Uterus (tissue), 3 donors: ENCODE measurements at regions not wholly inside any gene's neighbourhood (a gene's known extent, or its start where the extent isn't known, plus 50 kb on each side); places are given as distances from the start of the nearest gene placed in this dataset.
"Not testable (repeated sequence)": the region's sequence is repeated elsewhere in the genome, so short reads cannot be mapped to it uniquely, and the experiment has no call there.

Experiments used
- DNase-seq, 2 donors: peaks; one replicate each; pipeline ENCODE4 v3.0.0-alpha.2; 2019 to 2020
- H3K27ac ChIP-seq, 2 donors: fragments of 200-600 bp; sonication (generic); 1 replicate in 1 of 2; 2 replicates in 1 of 2; pipeline ENCODE4 v1.5.1; 2016 to 2018
- H3K27me3 ChIP-seq, 2 donors: fragments of 200-600 bp; sonication (generic); one replicate each; pipeline ENCODE4 v1.5.1; 2018 to 2019; ENCODE audit warnings: control low read depth in 1 of 2
- H3K36me3 ChIP-seq, 2 donors: fragments of 200-600 bp; sonication (generic); one replicate each; pipeline ENCODE4 v1.5.1; 2019; ENCODE audit warnings: control low read depth in 1 of 2
- H3K4me1 ChIP-seq, 2 donors: fragments of 200-600 bp; sonication (generic); one replicate each; pipeline ENCODE4 v1.5.1; 2018 to 2019; ENCODE audit warnings: control low read depth in 1 of 2
- H3K4me3 ChIP-seq, 2 donors: fragments of 200-600 bp; sonication (generic); 1 replicate in 1 of 2; 2 replicates in 1 of 2; pipeline ENCODE4 v1.5.1; 2018 to 2019; ENCODE audit warnings: mild to moderate bottlenecking in 1 of 2
- H3K9me3 ChIP-seq, 2 donors: fragments of 200-600 bp; sonication (generic); one replicate each; pipeline ENCODE4 v1.5.1; 2019; ENCODE audit warnings: control low read depth in 1 of 2
- POLR2A ChIP-seq, 2 donors: fragments of 450-650 bp; IDR thresholded peaks; one replicate each; pipeline ENCODE4 v1.6.1; 2016; ENCODE audit warnings: antibody characterized with exemption in 2 of 2, mild to moderate bottlenecking in 1 of 2, moderate library complexity in 1 of 2
- intact Hi-C: fragments of 100-400 bp; cut with DNase I; formaldehyde crosslinking; loops from one replicate; pipeline ENCODE4 v1.15.1; 2023; ENCODE audit warnings: low total_unique reads
- TF ChIP-seq, protein P1 (sequence below), 4 experiments: fragments of 200-600 bp in 2 of 4; fragments of 450-650 bp in 2 of 4; sonication (generic) in 2 of 4; IDR thresholded peaks; one replicate each; pipeline ENCODE4 v1.5.1; 2016 to 2019; ENCODE audit warnings: antibody characterized with exemption in 4 of 4, mild to moderate bottlenecking in 2 of 4, moderate library complexity in 1 of 4
- donor health status: DM: yes; HTN: yes; CAD: no.

DNA sequence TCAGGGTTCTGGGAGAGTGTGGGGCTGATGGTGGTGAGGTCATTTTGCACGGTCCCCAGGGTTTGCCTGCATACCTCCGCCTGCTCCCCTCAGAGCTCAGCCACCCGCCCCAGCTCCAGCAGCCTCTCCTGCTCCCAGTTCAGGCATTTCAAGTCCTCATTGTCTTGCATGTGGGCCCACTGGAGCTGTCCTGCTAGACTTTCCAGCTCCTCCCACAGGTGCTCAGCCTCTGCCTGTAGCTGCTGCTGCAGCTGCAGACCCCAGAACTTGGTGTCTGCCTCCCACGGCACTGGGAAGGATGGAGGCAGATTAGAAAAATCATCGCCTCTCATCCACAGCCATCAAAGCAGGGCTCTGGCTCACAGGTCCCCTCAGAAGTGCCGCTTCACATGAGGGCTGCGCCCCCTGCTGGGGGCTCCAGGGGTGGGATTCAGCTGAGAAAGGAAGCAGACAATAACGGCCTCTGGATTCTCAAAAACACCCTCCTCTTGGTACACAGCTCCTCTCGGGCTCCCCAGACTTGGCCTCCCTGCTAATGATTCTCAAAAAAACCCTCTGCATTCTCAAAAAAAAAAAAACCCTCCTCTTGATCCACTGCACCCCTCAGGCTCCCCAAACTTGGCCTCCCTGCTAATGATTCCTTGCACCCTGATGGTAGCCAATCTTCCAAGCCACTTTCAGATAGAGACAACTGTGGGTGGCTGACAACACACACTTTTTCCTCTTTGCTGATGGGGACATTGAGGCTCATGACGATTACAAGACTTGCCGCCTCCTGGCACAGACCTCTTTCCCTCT is 89.3 kb upstream of the C2CD4B start:
- intact Hi-C loops: no loop called here
- DNase-seq: peak; percentile 40 to 54
- TF ChIP-seq, protein P1, sequence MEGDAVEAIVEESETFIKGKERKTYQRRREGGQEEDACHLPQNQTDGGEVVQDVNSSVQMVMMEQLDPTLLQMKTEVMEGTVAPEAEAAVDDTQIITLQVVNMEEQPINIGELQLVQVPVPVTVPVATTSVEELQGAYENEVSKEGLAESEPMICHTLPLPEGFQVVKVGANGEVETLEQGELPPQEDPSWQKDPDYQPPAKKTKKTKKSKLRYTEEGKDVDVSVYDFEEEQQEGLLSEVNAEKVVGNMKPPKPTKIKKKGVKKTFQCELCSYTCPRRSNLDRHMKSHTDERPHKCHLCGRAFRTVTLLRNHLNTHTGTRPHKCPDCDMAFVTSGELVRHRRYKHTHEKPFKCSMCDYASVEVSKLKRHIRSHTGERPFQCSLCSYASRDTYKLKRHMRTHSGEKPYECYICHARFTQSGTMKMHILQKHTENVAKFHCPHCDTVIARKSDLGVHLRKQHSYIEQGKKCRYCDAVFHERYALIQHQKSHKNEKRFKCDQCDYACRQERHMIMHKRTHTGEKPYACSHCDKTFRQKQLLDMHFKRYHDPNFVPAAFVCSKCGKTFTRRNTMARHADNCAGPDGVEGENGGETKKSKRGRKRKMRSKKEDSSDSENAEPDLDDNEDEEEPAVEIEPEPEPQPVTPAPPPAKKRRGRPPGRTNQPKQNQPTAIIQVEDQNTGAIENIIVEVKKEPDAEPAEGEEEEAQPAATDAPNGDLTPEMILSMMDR (IDR thresholded peaks at IDR 0.05): peak; percentile 46 to 54 (median 52)
- TF ChIP-seq POLR2A (IDR thresholded peaks at IDR 0.05): no peak

DNA sequence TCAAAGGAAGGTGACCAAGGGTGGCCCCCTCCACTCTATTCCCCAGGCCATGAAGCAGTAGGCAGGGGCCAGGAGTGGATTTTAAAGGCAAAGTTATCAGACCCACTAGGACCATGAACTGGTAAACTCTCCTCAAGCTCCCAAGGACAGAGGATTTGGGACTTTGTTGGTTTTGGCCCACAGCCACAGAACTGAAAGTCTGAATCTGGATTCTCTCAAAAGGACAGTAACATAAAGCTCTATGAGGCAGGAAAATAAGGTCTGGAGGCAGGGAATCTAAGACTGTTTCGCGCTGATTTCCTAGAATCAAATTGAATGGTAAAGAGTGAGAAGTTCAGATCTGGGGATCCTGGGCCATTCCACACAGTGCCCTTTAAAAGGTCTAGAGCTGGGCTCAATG is 91.3 kb upstream of the C2CD4B start:
- H3K9me3 ChIP-seq, H3K4me1 ChIP-seq, H3K27me3 ChIP-seq, intact Hi-C loops, DNase-seq, H3K27ac ChIP-seq, H3K4me3 ChIP-seq, H3K36me3 ChIP-seq: not testable (repeated sequence)

More for the DNA sequence above, 89.3 kb upstream of the C2CD4B start:
- no peaks in the 10 kb centered on the region for H3K27me3 ChIP-seq
- no peak overlapping the region for H3K4me3 ChIP-seq
- H3K9me3 ChIP-seq: no peaks in the 10 kb centered on the region
- no peaks in the 10 kb centered on the region for H3K36me3 ChIP-seq
- no peak overlapping the region for H3K27ac ChIP-seq
- no peaks in the 10 kb centered on the region for H3K4me1 ChIP-seq

DNA sequence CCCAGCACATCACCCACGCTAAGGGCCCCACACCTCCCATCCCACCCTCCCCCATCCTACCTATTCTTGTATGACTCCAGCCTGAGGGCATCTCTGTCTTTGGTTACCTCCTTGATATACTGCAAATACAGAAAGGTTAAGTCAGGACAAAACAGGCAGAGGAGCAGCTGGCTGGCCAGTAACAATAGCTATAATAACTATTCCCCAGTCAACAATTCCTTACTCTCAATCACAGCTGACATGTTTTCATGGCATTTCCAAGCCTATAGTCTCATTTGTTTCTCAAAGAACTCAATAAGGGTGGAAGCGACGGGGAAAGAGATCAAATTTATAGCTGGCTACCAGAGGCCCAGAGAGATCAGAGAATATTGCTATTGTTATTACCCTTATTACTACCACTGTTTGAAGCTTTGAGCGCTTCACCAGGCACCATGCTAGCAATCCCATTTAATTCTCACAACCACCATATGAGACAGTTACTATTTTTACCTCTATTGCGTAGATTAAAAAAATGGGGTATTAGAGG is 93.0 kb upstream of the C2CD4B start:
- intact Hi-C loops: no loop called here
- Histone ChIP-seq H3K27me3 (no peaks in the 10 kb centered on the region), H3K4me1 (no peaks in the 10 kb centered on the region), H3K9me3 (peaks cover 0 to 1% of the 10 kb centered on the region in 2 donors), H3K4me3 (no peak overlapping the region), H3K36me3 (no peaks in the 10 kb centered on the region), H3K27ac (no peak overlapping the region)
- TF ChIP-seq, protein P1 (IDR thresholded peaks at IDR 0.05): no peak
- TF ChIP-seq POLR2A (IDR thresholded peaks at IDR 0.05): no peak
- DNase-seq: no peak

DNA sequence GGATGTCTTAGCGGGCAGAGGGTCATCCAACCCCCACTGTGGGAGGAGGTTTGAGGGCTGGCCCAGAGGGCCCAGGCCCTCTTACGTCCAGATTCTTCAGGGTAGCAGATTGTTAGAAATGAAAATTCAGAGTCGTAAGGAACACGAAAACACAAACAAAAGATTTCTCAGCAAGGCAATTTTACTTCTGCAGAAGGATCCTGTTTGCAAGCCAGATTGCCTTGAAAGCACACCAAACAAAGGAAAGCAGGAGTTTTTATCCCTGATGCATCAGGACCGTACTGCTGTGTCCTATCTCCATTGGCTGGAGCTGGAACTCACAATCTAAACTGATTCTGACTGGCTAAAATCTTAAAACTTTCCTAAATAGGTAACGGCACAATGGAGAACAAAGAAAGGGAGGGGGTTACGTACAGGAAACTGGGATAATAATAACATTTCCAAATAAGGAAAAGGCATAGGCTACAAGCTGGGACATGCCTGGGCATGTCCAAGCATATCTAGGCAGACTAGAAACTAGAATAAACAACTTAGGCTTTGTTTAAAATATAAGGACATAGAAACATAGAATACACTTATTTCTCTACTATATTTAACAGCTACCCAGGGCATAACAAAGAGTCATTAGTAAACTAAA is 97.3 kb upstream of the C2CD4B start:
- H3K36me3 ChIP-seq: no peaks in the 10 kb centered on the region
- H3K27ac ChIP-seq: no peak overlapping the region
- TF ChIP-seq POLR2A (IDR thresholded peaks at IDR 0.05): no peak
- TF ChIP-seq, protein P1 (IDR thresholded peaks at IDR 0.05): no peak
- no peaks in the 10 kb centered on the region for H3K4me1 ChIP-seq
- DNase-seq: no peak
- no peak overlapping the region for H3K4me3 ChIP-seq
- intact Hi-C loops: no loop called here
- H3K27me3 ChIP-seq: no peaks in the 10 kb centered on the region
- peaks cover 0 to 6% of the 10 kb centered on the region in 2 donors for H3K9me3 ChIP-seq

DNA sequence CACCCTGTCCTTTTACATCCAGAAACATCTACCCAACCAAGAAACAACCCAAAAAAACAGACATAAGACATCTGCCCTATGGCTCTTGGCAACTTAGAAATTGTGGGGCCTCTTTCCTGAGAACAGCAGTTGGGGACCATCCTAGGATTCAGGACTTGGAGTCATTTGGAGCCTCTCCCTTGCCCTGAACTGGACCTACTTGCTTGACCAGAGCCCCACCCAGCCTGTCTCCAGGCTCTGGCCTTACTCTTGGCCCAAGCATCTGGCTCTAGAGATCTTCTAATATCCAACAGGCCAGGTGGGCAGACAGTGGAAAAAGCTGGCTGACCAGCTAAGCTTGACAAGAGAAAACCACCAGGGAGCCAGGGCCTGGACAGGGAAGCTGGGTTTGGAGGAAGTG is 99.1 kb upstream of the C2CD4B start:
- no peak for TF ChIP-seq POLR2A (IDR thresholded peaks at IDR 0.05)
- TF ChIP-seq, protein P1 (IDR thresholded peaks at IDR 0.05): no peak
- no peaks in the 10 kb centered on the region for H3K36me3 ChIP-seq
- no peak for DNase-seq
- H3K4me1 ChIP-seq: no peaks in the 10 kb centered on the region
- no peaks in the 10 kb centered on the region for H3K27me3 ChIP-seq
- H3K9me3 ChIP-seq: peaks cover 0 to 10% of the 10 kb centered on the region in 2 donors
- no peak overlapping the region for H3K27ac ChIP-seq
- intact Hi-C loops: no loop called here
- H3K4me3 ChIP-seq: no peak overlapping the region
